ENCODE measurements at regions not wholly inside any gene's neighbourhood (a gene's known extent, or its start where the extent isn't known, plus 50 kb on each side); places are given as distances from the start of the nearest gene placed in this dataset.

- TF ChIP-seq CTCF (IDR thresholded peaks at IDR 0.05) (no peak), POLR2A (IDR thresholded peaks at IDR 0.05) (no peak), POLR2AphosphoS5 (IDR thresholded peaks at IDR 0.05) (no peak)
Observed at GRCh38 chr6:108751282-108751681, 96.9 kb upstream of the ARMC2 start.
